K562 (cell line): ENCODE measurements at regions not wholly inside any gene's neighbourhood (a gene's known extent, or its start where the extent isn't known, plus 50 kb on each side); places are given as distances from the start of the nearest gene placed in this dataset.

Experiments used
- ATAC-seq: fragments of 200-7000 bp; cut with Tn5 transposase; 3 replicates; pipeline ENCODE4 v1.9.1; 2020; ENCODE audit warnings: moderate library complexity
- BruUV-seq: library from RNA; stranded (reverse); fragments of 400-500 nt; replicated peaks from 2 replicates; lab custom pipeline; 2021; lab: Mats Ljungman, UMichigan
- CTCF ChIA-PET: fragments of 300-600 bp; formaldehyde crosslinking; extraction: SDS; loops from one replicate; lab custom pipeline; 2021; ENCODE audit warnings: low intra/inter-chr PET ratio; lab: Yijun Ruan, JAX
- POLR2A ChIA-PET: fragments of 300-600, 350-650 bp; sonication (Branson Sonifier 250); formaldehyde crosslinking; extraction: SDS; loops from one replicate; lab custom pipeline; 2021; ENCODE audit warnings: antibody characterized with exemption, inconsistent platforms; lab: Yijun Ruan, JAX
- DNase-seq, 4 experiments: peaks; one replicate each; pipeline versions ENCODE4 v3.0.0 to v3.0.0-alpha.2; 2011 to 2018; ENCODE audit warnings: low spot score in 3 of 4, mixed read lengths in 3 of 4; ENCODE audit errors: extremely low read depth in 1 of 4
- FAIRE-seq: peaks from 2 replicates; lab custom pipeline; 2011; peaks lifted over from hg19 to GRCh38; lab: Jason Lieb, UNC
- H2AFZ ChIP-seq: 2 replicates; pipeline ENCODE4 v1.6.0; 2011; ENCODE audit warnings: low read depth, low read length, control low read depth, inconsistent platforms
- H3K27ac ChIP-seq: fragments of 200-600 bp; 3 replicates; pipeline ENCODE4 v1.8.0; 2011; ENCODE audit warnings: low read depth, mild to moderate bottlenecking, control low read depth, inconsistent platforms, low read length, moderate library complexity, mixed read lengths; ENCODE audit errors: extremely low read depth
- H3K27me3 ChIP-seq, 2 experiments: fragments of 300-600 bp in 1 of 2; 2 replicates in 1 of 2; 3 replicates in 1 of 2; pipeline versions ENCODE4 v1.6.0 to v1.8.0; 2011; ENCODE audit warnings: inconsistent platforms in 2 of 2, low read length in 2 of 2, mild to moderate bottlenecking in 1 of 2, mixed read lengths in 1 of 2, moderate library complexity in 1 of 2; ENCODE audit not compliant: control insufficient read depth in 2 of 2, insufficient read depth in 2 of 2
- H3K36me3 ChIP-seq: fragments of 300-600 bp; 3 replicates; pipeline ENCODE4 v1.8.0; 2011; ENCODE audit warnings: mild to moderate bottlenecking, low read length, inconsistent platforms; ENCODE audit not compliant: control insufficient read depth, insufficient read depth
- H3K4me1 ChIP-seq, 2 experiments: fragments of 200-600 bp in 1 of 2; replicated peaks in 1 of 2; 2 replicates in 1 of 2; 3 replicates in 1 of 2; pipeline versions ENCODE4 v1.5.1 to v1.8.0; 2011; ENCODE audit warnings: inconsistent platforms in 2 of 2, low read length in 2 of 2, mild to moderate bottlenecking in 1 of 2, mixed read lengths in 1 of 2, moderate library complexity in 1 of 2; ENCODE audit not compliant: control insufficient read depth in 2 of 2, insufficient read depth in 2 of 2
- H3K4me2 ChIP-seq: 2 replicates; pipeline ENCODE4 v1.6.1; 2011; ENCODE audit warnings: low read length, control low read depth, inconsistent platforms, mixed read lengths; ENCODE audit not compliant: insufficient read depth
- H3K4me3 ChIP-seq: fragments of 200-600 bp; sonication (generic), shearing (Covaris generic); 2 replicates; pipeline ENCODE4 v1.5.1; 2016; ENCODE audit warnings: control low read depth, inconsistent platforms
- H3K79me2 ChIP-seq: fragments of 200-600 bp; 3 replicates; pipeline ENCODE4 v1.8.0; 2011; ENCODE audit warnings: low read length, inconsistent platforms; ENCODE audit not compliant: control insufficient read depth, insufficient read depth
- H3K9ac ChIP-seq, 2 experiments: 2 replicates each; pipeline versions ENCODE4 v1.6.0 to v1.6.1; 2011; ENCODE audit warnings: low read depth in 2 of 2, low read length in 2 of 2, control low read depth in 1 of 2, inconsistent platforms in 1 of 2, mild to moderate bottlenecking in 1 of 2, mixed read lengths in 1 of 2; ENCODE audit not compliant: insufficient read depth in 1 of 2
- H3K9me1 ChIP-seq: one replicate; pipeline ENCODE4 v1.6.0; 2011; ENCODE audit warnings: inconsistent platforms, mild to moderate bottlenecking, low read length, moderate library complexity; ENCODE audit not compliant: control insufficient read depth, insufficient read depth
- H3K9me3 ChIP-seq: replicated peaks from 2 replicates; pipeline ENCODE4 v1.5.1; 2011; ENCODE audit warnings: low read depth, low read length, inconsistent platforms; ENCODE audit not compliant: control insufficient read depth, insufficient read depth
- H4K20me1 ChIP-seq: replicated peaks from 2 replicates; pipeline ENCODE4 v1.6.1; 2011; ENCODE audit warnings: low read length, inconsistent platforms, mixed read lengths; ENCODE audit not compliant: control insufficient read depth, insufficient read depth
- EHMT2 ChIP-seq: fragments of 450-650 bp; IDR thresholded peaks from 2 replicates; pipeline ENCODE4 v1.6.1; 2018; ENCODE audit warnings: antibody characterized with exemption
- ESRRA ChIP-seq: fragments of 450-650 bp; IDR thresholded peaks from 2 replicates; pipeline ENCODE4 v1.6.1; 2014; ENCODE audit warnings: low read depth, mild to moderate bottlenecking, moderate library complexity, borderline replicate concordance
- FIP1L1 ChIP-seq: fragments of 200-400 bp; formaldehyde crosslinking; IDR thresholded peaks from 2 replicates; pipeline ENCODE4 v1.6.1; 2018; ENCODE audit warnings: mild to moderate bottlenecking, low read depth, low read length; ENCODE audit not compliant: poor library complexity, severe bottlenecking
- MYC ChIP-seq, 2 experiments: fragments of 250-450 bp in 1 of 2; sonication (Bioruptor Pico) in 1 of 2; IDR thresholded peaks; 2 replicates each; pipeline versions ENCODE4 v1.5.1 to v1.6.1; 2012 to 2021; ENCODE audit warnings: low read depth in 2 of 2, borderline replicate concordance in 1 of 2, improper control_type of control experiment in 1 of 2, low read length in 1 of 2, mild to moderate bottlenecking in 1 of 2, moderate library complexity in 1 of 2
- NONO ChIP-seq, 2 experiments: fragments of 200-400 bp in 1 of 2; fragments of 450-650 bp in 1 of 2; formaldehyde crosslinking in 1 of 2; IDR thresholded peaks; 2 replicates each; pipeline ENCODE4 v1.6.1; 2017; ENCODE audit warnings: low read depth in 2 of 2, mild to moderate bottlenecking in 2 of 2, moderate library complexity in 2 of 2, low read length in 1 of 2
- RBM25 ChIP-seq: fragments of 200-400 bp; formaldehyde crosslinking; IDR thresholded peaks from 2 replicates; pipeline ENCODE4 v1.6.1; 2018; ENCODE audit warnings: low read length, low read depth, moderate library complexity; ENCODE audit not compliant: severe bottlenecking
- WGBS: fragments of 100-300 bp; shearing (Covaris generic); methylation state at CpG from one replicate; pipeline ENCODE4 v1.1.6; 2016; ENCODE audit warnings: low coverage, mixed read lengths; ENCODE audit not compliant: insufficient coverage; ENCODE audit errors: missing lambda C conversion rate; 5-methylcytosine and 5-hydroxymethylcytosine counted together
- in situ Hi-C: fragments of 300-500 bp; cut with MboI; formaldehyde crosslinking; loops from 4 replicates; pipeline ENCODE4 v1.15.0; 2018; ENCODE audit warnings: inconsistent platforms, mixed read lengths
- intact Hi-C: fragments of 100-400 bp; cut with micrococcal nuclease; formaldehyde crosslinking; loops from 2 replicates; pipeline ENCODE4 v1.14.2; 2022
- TF ChIP-seq, protein P1 (sequence below): IDR thresholded peaks from 2 replicates; pipeline ENCODE4 v1.6.1; 2012; ENCODE audit warnings: low read depth, low read length, improper control_type of control experiment, borderline replicate concordance

- Histone ChIP-seq H3K27me3 (no peaks in the 10 kb centered on the region), H3K4me3 (no peak overlapping the region), H3K27ac (no peak overlapping the region), H3K9me1 (no peaks in the 10 kb centered on the region), H4K20me1 (no peaks in the 10 kb centered on the region), H3K9ac (no peak overlapping the region), H3K36me3 (no peaks in the 10 kb centered on the region), H3K9me3 (no peaks in the 10 kb centered on the region), H3K79me2 (no peaks in the 10 kb centered on the region), H3K4me2 (no peak overlapping the region), H2AFZ (no peak overlapping the region), H3K4me1 (no peaks in the 10 kb centered on the region)
- ChIA-PET CTCF (no interaction called here), POLR2A (no interaction called here)
- BruUV-seq, result no TSS peak
- 2% methylated on average over 6 of the region's 6 CpGs for WGBS
- in situ Hi-C loops (no loop called here), intact Hi-C loops (no loop called here)
- TF ChIP-seq RBM25, result no peak
- no peak for TF ChIP-seq FIP1L1
- no peak for TF ChIP-seq EHMT2
- FAIRE-seq (no peak), DNase-seq (no peak), ATAC-seq (no peak)
These were observed 462.2 kb upstream of the CFAP20DC start for GRCh38 chr3:59512066-59512465.

DNA sequence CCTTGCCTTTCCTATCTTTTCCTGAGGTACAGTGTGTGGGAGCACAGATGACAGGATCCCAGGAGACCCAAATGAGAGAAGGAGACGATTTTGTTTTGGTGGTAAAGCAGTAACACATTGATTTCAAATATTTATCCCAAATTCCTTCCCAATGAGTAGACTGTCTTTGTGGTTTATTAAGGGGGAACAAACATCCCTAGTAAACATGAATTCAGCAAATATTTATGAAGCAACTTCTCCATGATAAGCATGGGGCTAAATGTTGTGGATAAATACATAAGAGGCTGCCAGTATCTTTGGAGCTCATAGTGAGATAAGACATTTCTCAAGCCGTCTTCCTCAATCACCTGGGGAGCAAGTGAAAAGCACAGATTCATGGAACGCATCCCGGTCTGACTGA is 460.8 kb upstream of the CFAP20DC start:
- WGBS, result 0% methylated on average over 4 of the region's 4 CpGs
- no peak overlapping the region for H3K9ac ChIP-seq
- no peak for FAIRE-seq

More for the DNA sequence above, 460.8 kb upstream of the CFAP20DC start:
- H2AFZ ChIP-seq, result no peak overlapping the region
- ATAC-seq, result no peak
- H3K9me1 ChIP-seq, result no peaks in the 10 kb centered on the region
- H3K4me2 ChIP-seq, result no peak overlapping the region
- no peak for TF ChIP-seq MYC (IDR thresholded peaks at IDR 0.05; ENCODE audit: low read depth, low read length)
- no peak for TF ChIP-seq MYC (CRISPR knock-in tag; IDR thresholded peaks at IDR 0.05; ENCODE audit: borderline replicate concordance, low read depth)
- TF ChIP-seq, protein P1, sequence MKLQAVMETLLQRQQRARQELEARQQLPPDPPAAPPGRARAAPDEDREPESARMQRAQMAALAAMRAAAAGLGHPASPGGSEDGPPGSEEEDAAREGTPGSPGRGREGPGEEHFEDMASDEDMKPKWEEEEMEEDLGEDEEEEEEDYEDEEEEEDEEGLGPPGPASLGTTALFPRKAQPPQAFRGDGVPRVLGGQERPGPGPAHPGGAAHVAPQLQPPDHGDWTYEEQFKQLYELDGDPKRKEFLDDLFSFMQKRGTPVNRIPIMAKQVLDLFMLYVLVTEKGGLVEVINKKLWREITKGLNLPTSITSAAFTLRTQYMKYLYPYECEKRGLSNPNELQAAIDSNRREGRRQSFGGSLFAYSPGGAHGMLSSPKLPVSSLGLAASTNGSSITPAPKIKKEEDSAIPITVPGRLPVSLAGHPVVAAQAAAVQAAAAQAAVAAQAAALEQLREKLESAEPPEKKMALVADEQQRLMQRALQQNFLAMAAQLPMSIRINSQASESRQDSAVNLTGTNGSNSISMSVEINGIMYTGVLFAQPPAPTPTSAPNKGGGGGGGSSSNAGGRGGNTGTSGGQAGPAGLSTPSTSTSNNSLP, result no peak
- no peak for TF ChIP-seq NONO (IDR thresholded peaks at IDR 0.05; ENCODE audit: low read depth in 2 of 2, low read length in 1 of 2)
- TF ChIP-seq ESRRA, result no peak
- H3K9me3 ChIP-seq, result no peaks in the 10 kb centered on the region
- ChIA-PET POLR2A (no interaction called here), CTCF (no interaction called here)
- H3K36me3 ChIP-seq, result no peaks in the 10 kb centered on the region
- H3K27ac ChIP-seq, result no peak overlapping the region
- H3K4me3 ChIP-seq, result no peak overlapping the region
- no peaks in the 10 kb centered on the region for H3K4me1 ChIP-seq
- no TSS peak for BruUV-seq
- H4K20me1 ChIP-seq, result no peaks in the 10 kb centered on the region
- intact Hi-C loops, result no loop called here
- H3K79me2 ChIP-seq, result no peaks in the 10 kb centered on the region
- no peaks in the 10 kb centered on the region for H3K27me3 ChIP-seq
- in situ Hi-C loops, result no loop called here
- DNase-seq, result no peak
